IMR-90 (cell line): ENCODE measurements at regions not wholly inside any gene's neighbourhood (a gene's known extent, or its start where the extent isn't known, plus 50 kb on each side); places are given as distances from the start of the nearest gene placed in this dataset.

ENCODE experiments used
- CTCF ChIP-seq: conservative IDR thresholded peaks from 2 replicates; pipeline ENCODE4 v1.5.1; 2012; ENCODE audit warnings: mild to moderate bottlenecking, low read depth, low read length, improper control_type of control experiment
- MAZ ChIP-seq: IDR thresholded peaks from 2 replicates; pipeline ENCODE4 v1.6.1; 2012; ENCODE audit warnings: low read depth, mild to moderate bottlenecking, low read length, improper control_type of control experiment, moderate library complexity, borderline replicate concordance
- MXI1 ChIP-seq: IDR thresholded peaks from 2 replicates; pipeline ENCODE4 v1.6.1; 2012; ENCODE audit warnings: low read depth, mild to moderate bottlenecking, low read length, moderate library complexity, borderline replicate concordance
- NFE2L2 ChIP-seq: fragments of 150-350 bp; IDR thresholded peaks from 2 replicates; pipeline ENCODE4 v1.6.1; 2016; ENCODE audit warnings: low read depth, mild to moderate bottlenecking, low read length
- POLR2A ChIP-seq: IDR thresholded peaks from 2 replicates; pipeline ENCODE4 v1.6.1; 2012; ENCODE audit warnings: mild to moderate bottlenecking, low read depth, low read length
- RAD21 ChIP-seq: IDR thresholded peaks from 2 replicates; pipeline ENCODE4 v1.6.1; 2012; ENCODE audit warnings: low read length, improper control_type of control experiment
- RFX5 ChIP-seq: IDR thresholded peaks from 2 replicates; pipeline ENCODE4 v1.8.0; 2012; ENCODE audit warnings: low read depth, mild to moderate bottlenecking, low read length, moderate library complexity
- SMC3 ChIP-seq: fragments of 150-350 bp; IDR thresholded peaks from 2 replicates; pipeline ENCODE4 v1.6.1; 2016; ENCODE audit warnings: low read depth, mild to moderate bottlenecking, antibody characterized with exemption, low read length, moderate library complexity
- USF2 ChIP-seq: fragments of 150-350 bp; IDR thresholded peaks from 2 replicates; pipeline ENCODE4 v1.6.1; 2017; ENCODE audit warnings: mild to moderate bottlenecking, antibody characterized with exemption, low read length, low read depth

GRCh38 chr15:60087561-60087960 lies 83.5 kb downstream of the FOXB1 start:
- TF ChIP-seq MAZ = no peak
- no peak for TF ChIP-seq CTCF
- no peak for TF ChIP-seq RAD21
- no peak for TF ChIP-seq MXI1
- TF ChIP-seq POLR2A = no peak
- no peak for TF ChIP-seq SMC3
- TF ChIP-seq RFX5 = no peak
- TF ChIP-seq USF2 = no peak
- no peak for TF ChIP-seq NFE2L2
